GM12865 (cell line): ENCODE measurements at regions not wholly inside any gene's neighbourhood (a gene's known extent, or its start where the extent isn't known, plus 50 kb on each side); places are given as distances from the start of the nearest gene placed in this dataset.

Experiments used
- DNase-seq: peaks from one replicate; pipeline ENCODE4 v3.0.0; 2010; ENCODE audit warnings: low read depth
- H3K4me3 ChIP-seq: 2 replicates; pipeline ENCODE4 v1.5.1; 2011; ENCODE audit warnings: mild to moderate bottlenecking, low read depth, low read length, control low read depth
- CTCF ChIP-seq: IDR thresholded peaks from 2 replicates; pipeline ENCODE4 v1.5.1; 2011; ENCODE audit warnings: low read length, control low read depth, low read depth, inconsistent platforms; ENCODE audit not compliant: insufficient read depth; ENCODE audit errors: missing control alignments

DNA sequence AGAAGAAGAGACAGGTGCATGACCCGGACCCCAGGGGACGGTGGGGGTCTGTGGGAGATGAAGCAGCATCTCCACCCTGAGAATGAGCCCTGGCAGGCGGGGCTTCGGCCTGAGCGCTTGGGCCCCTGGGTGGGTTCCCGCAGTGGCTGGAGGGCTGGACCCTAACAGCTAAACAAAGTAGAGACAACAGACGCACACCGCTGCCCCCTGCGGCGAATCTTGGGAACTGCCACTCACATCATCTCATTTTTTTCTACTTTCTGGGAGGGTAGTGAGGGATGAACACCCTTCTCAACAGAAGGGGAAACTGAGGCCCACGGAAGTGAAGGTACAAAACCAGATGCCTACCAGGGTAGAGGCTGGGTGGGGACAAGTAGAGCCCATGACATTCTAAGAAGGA, 104.7 kb downstream of the RFLNA start:
- TF ChIP-seq CTCF, result peak; percentile 63
- peak; percentile 23 for DNase-seq
- H3K4me3 ChIP-seq, result no peak overlapping the region

DNA sequence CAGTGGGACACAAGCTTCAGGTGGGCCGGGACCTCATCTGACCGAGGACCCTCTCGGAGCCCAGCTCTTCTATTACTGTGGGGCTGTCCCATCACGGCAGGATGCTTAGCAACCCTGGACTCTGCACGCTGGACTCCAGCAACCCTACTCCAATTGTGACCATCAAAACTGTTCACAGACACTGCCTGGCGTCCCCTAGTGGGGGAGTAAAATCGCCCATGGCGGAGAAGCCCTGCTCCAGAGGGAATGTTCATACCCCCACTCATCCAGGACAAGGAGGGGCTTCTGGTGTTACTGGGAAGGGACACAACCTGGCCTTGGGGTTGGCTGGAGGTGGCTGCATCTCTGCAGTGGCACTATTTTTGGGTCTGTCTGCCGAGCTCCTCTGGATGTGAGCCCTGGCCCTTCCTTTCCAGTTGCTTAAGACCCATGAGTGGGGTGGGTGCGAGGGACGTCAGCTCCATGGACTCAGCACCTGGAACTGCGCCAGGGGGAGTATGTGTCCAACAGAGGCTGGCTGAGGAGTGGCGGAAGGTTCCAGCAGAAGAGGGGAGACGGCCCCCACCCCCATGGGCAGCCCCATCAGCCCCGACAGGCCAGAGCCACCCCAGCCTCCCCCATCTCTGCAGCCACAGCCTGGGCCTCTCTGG, 103.8 kb downstream of the RFLNA start:
- no peak overlapping the region for H3K4me3 ChIP-seq
- no peak for DNase-seq
- no peak for TF ChIP-seq CTCF

DNA sequence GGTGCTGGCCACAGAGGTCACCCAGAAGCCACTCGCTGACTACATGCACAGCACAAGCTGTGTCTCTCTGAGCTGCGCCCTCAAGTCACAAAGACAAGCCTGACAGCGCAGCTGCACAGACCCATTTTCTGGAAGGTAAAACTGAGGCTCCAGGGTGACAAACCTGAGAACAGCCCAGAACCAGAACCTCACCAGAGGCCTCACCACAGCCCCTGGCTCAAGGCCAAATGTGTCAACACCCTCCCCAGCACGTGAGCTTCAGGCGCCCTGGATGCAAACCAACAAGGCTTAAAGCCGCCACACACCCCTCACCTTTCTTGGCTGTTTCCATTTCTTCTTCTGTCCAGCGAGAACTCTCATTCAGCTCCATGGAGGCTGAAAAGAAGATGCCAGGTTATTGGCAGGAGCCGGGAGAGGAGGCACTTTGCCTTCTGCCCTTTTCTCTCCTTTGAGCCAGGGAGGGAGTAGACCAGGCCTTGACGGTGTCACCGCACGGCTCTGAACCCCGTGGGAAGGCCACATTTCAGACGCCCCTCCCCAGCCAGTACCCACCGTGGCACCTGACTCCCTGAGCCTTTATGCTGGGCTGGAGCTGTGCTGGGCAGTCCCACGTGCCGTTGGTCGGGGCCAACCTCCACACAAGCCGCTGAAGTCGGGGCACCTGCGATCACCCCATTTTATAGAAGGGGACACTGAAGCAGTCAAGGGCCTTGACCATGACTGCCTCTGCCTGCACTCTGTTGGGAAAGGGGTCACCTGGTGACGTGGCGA, 103.1 kb downstream of the RFLNA start:
- no peak for TF ChIP-seq CTCF
- H3K4me3 ChIP-seq, result no peak overlapping the region
- no peak for DNase-seq

GRCh38 chr12:124397399-124397679, 102.4 kb downstream of the RFLNA start:
- DNase-seq, result no peak
- TF ChIP-seq CTCF, result no peak
- no peak overlapping the region for H3K4me3 ChIP-seq

DNA sequence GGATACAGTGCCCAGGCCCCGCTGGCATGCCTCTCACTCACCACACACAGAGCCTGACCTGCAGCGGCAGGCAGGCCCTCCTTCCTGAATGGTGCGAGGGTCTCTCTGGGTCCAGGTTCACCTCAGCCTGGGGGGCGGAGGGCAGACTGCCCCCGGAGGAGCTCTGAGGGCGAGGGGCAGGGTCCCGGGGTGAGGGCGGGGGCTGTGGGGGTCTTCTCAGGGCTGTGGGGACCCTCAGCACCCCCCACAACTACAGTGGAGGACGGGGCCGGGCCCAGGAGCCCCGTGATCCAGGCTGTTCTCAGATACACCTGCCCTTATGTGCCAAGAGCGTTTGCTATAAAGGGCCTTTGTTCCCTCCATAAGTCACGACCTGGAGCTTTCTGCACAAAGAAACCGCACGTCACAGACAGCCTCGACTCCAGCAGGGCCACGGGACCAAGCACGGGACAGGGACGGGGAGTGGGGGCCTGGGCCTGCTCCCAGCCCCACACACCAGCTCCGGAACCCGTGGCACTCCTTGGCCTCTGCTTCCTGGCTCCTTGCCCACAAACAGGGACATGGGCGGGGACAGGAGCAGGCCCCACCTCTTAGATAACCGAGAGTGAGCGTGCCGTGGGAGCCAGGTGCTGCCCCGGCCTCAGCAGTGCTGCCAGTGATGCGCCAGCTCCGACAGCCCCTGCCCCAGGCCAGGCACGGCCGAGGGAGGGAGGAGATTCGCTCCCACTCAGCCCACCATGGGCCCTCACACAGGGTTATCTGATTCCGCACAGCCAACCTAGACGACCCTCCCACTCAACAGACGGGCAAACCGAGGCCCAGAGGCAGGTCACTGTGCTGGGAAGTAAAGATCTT, 101.9 kb downstream of the RFLNA start:
- TF ChIP-seq CTCF, result no peak
- no peak overlapping the region for H3K4me3 ChIP-seq
- no peak for DNase-seq

DNA sequence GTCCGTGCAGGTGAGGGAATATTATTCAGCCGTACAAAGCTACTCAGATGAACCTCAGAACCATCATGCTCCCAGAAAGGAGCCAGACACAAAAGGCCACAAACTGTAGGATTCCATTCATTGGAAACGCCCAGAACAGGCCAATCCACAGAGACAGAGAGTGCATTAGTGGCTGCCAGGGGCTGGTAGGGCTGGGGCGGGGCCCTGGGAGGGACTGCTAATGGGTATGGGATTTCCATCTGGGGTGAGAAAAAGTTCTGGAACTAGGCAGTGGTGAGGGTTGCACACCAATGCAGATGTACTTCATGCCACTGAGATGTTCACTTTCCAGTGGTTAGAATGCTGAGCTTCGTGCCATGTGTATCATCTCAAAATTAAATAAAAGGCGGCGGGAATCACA, 101.1 kb downstream of the RFLNA start:
- no peak overlapping the region for H3K4me3 ChIP-seq
- TF ChIP-seq CTCF, result no peak
- DNase-seq, result no peak
